ENCODE measurements at regions not wholly inside any gene's neighbourhood (a gene's known extent, or its start where the extent isn't known, plus 50 kb on each side); places are given as distances from the start of the nearest gene placed in this dataset.

DNA sequence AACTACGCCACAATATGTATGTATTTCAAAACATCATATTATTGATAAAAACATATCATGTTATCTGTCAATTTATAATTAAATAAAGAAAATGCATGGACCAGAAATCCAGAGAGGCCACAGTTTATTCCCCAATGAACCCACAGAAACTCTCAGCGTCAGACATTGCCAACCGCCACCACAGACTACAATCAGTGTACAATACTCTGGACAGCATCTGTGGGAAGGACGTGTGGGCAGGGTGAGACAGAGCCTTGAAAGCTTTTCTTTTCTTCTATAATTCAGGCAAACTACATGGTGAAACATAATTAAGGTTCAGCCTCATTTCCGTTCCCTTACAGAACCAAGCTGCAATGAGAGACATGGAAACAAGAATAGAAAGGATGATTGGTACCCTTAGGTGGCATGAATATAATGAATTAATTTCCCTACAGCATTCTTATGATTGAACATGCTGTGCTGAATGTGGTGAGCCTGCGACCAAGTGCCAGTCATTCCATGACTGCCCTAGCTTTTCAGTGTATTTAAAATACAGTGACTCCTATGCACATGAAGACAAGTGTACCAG, 909.3 kb downstream of the SORCS1 start:
- H3K27ac ChIP-seq: no peak overlapping the region
- intact Hi-C loops (cut with DNase I): no loop called here
- H3K27me3 ChIP-seq: no peaks in the 10 kb centered on the region
- H3K36me3 ChIP-seq: no peaks in the 10 kb centered on the region
- no peak overlapping the region for H3K4me3 ChIP-seq
- ATAC-seq: no peak
- no peaks in the 10 kb centered on the region for H3K9me3 ChIP-seq
- TF ChIP-seq, protein P1, sequence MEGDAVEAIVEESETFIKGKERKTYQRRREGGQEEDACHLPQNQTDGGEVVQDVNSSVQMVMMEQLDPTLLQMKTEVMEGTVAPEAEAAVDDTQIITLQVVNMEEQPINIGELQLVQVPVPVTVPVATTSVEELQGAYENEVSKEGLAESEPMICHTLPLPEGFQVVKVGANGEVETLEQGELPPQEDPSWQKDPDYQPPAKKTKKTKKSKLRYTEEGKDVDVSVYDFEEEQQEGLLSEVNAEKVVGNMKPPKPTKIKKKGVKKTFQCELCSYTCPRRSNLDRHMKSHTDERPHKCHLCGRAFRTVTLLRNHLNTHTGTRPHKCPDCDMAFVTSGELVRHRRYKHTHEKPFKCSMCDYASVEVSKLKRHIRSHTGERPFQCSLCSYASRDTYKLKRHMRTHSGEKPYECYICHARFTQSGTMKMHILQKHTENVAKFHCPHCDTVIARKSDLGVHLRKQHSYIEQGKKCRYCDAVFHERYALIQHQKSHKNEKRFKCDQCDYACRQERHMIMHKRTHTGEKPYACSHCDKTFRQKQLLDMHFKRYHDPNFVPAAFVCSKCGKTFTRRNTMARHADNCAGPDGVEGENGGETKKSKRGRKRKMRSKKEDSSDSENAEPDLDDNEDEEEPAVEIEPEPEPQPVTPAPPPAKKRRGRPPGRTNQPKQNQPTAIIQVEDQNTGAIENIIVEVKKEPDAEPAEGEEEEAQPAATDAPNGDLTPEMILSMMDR (IDR thresholded peaks at IDR 0.05): no peak
- DNase-seq: no peak
- no peaks in the 10 kb centered on the region for H3K4me1 ChIP-seq

DNA sequence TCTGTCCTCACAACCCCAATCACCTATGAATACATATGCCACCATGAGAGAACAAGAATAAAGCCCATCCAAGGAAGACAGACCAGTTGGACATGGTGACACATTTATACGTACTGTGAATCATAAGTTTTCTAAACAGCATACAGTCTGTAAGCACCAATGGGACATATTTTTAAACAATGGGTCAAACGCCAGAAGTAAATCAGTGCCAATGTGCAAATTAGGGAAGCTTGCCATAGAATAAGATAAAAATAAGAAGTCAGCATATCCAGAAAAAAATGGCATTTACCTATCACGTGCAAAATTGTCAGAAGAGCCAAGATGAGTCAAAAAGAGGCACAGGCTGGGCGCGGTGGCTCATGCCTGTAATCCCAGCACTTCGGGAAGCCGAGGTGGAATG, 910.4 kb downstream of the SORCS1 start:
- H3K36me3 ChIP-seq: no peaks in the 10 kb centered on the region
- ATAC-seq (no peak), DNase-seq (no peak)
- TF ChIP-seq, protein P1 (IDR thresholded peaks at IDR 0.05): no peak
- no peak overlapping the region for H3K27ac ChIP-seq
- H3K9me3 ChIP-seq: no peaks in the 10 kb centered on the region
- H3K4me1 ChIP-seq: no peaks in the 10 kb centered on the region
- no peaks in the 10 kb centered on the region for H3K27me3 ChIP-seq
- intact Hi-C loops (cut with DNase I): no loop called here
- H3K4me3 ChIP-seq: no peak overlapping the region

DNA sequence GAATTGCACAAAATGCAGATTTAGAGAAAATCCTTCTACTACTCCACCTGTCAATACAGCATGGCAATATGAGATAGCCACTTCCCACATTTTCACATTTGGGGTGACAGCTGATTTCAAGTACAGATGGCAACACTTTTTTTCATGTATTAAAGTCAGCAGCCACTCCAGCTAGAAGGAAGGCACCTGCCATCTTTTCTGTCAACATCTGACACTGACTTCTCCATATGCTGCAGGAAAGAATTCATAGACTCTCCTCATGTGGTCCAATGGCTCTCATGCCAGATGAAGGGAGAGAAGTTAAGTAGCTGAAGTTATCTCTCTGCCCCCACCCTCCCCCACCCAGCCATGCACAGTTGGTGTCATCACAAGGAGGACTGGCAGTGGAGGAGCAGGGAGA, 912.0 kb downstream of the SORCS1 start:
- H3K36me3 ChIP-seq: no peaks in the 10 kb centered on the region
- H3K9me3 ChIP-seq: no peaks in the 10 kb centered on the region
- ATAC-seq (no peak), DNase-seq (no peak)
- no peak overlapping the region for H3K4me3 ChIP-seq
- no peak overlapping the region for H3K27ac ChIP-seq
- intact Hi-C loops (cut with DNase I): no loop called here
- H3K4me1 ChIP-seq: no peaks in the 10 kb centered on the region
- TF ChIP-seq, protein P1 (IDR thresholded peaks at IDR 0.05): no peak
- H3K27me3 ChIP-seq: no peaks in the 10 kb centered on the region

DNA sequence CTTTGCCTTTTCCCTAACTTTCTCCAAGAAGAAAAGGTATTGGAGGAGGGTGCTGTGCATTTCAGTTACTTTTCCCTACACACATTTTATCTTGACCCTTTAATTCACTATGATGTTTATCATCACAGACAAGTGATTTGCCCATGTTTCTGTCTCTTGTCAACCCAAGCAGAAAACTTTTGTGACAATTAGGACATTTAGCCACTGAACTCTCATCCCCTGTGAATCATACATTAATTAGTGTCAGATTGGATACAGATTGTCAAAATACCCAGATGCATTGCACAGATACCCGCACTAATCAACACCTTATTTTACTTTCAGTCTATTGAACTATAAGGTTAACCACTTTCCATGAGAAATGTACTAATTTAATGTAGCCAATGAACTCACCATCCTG, 912.9 kb downstream of the SORCS1 start:
- intact Hi-C loops (cut with DNase I): no loop called here

DNA sequence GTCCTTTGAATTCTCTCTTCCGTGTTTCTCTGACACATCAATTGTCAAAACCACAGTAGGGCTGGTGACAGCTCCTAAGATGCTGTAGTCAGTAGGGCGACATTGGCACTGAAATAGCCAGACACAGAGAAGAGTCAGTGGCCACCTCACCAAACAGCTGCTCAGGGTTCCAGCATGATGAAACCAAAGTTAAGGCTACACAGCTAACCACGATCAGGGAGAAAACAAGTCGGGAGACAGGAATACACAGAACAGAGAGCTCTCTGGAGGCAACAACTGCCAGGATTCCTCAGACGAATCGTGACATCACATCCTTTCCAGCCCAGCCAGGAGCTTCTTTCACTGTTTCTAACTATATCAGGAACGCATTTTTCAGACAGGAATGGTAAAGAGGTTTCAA, 922.2 kb downstream of the SORCS1 start:
- no peak overlapping the region for H3K27ac ChIP-seq
- no peak overlapping the region for H3K4me3 ChIP-seq
- H3K27me3 ChIP-seq: no peaks in the 10 kb centered on the region
- ATAC-seq: no peak
- H3K36me3 ChIP-seq: no peaks in the 10 kb centered on the region
- H3K4me1 ChIP-seq: no peaks in the 10 kb centered on the region
- TF ChIP-seq, protein P1 (IDR thresholded peaks at IDR 0.05): no peak
- intact Hi-C loops (cut with DNase I): no loop called here
- no peaks in the 10 kb centered on the region for H3K9me3 ChIP-seq
- DNase-seq: no peak

More for the DNA sequence above, 912.9 kb downstream of the SORCS1 start:
- H3K27ac ChIP-seq: no peak overlapping the region
- no peaks in the 10 kb centered on the region for H3K4me1 ChIP-seq
- no peaks in the 10 kb centered on the region for H3K27me3 ChIP-seq
- TF ChIP-seq, protein P1 (IDR thresholded peaks at IDR 0.05): no peak
- H3K4me3 ChIP-seq: no peak overlapping the region
- H3K36me3 ChIP-seq: no peaks in the 10 kb centered on the region
- DNase-seq: no peak
- H3K9me3 ChIP-seq: no peaks in the 10 kb centered on the region
- ATAC-seq: no peak

DNA sequence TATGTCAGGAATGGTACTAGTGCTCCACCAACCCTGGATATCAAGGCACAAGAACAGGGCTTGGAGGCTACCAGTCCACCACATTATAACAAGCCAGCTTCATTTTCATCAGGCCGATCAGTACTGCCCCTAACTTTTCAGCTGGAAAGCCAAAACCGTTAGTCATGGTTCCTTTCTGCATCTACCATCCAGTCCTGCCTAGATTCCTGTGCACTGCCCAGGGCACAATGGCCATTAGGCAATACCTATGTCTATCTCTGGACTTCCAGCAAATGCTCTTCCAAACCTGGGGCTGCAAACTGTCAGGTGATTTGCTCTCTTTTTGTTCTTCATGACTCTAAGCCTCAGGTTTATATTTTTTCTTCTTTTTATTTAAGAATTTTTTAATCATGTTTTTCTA, 937.7 kb downstream of the SORCS1 start:
- ATAC-seq: no peak
- intact Hi-C loops (cut with DNase I): no loop called here
- no peaks in the 10 kb centered on the region for H3K27me3 ChIP-seq
- no peaks in the 10 kb centered on the region for H3K9me3 ChIP-seq
- H3K4me3 ChIP-seq: no peak overlapping the region
- no peak for DNase-seq
- H3K4me1 ChIP-seq: no peaks in the 10 kb centered on the region
- no peaks in the 10 kb centered on the region for H3K36me3 ChIP-seq
- H3K27ac ChIP-seq: no peak overlapping the region
- TF ChIP-seq, protein P1 (IDR thresholded peaks at IDR 0.05): no peak
